Stimulated activated naive CD8-positive, alpha-beta T cell treated with anti-CD3 and anti-CD28 coated beads, Interleukin-15, Interleukin-2, amounts not matched to agents 100 U/mL and 50 U/mL, for 24 hours (primary cell): ENCODE measurements at regions not wholly inside any gene's neighbourhood (a gene's known extent, or its start where the extent isn't known, plus 50 kb on each side); places are given as distances from the start of the nearest gene placed in this dataset.

Experiments
- ATAC-seq: fragments of 150-1000 bp; cut with Tn5 transposase; one replicate; pipeline ENCODE4 v1.10.0; 2021
- DNase-seq: peaks from one replicate; pipeline ENCODE4 v3.0.0; 2021

DNA sequence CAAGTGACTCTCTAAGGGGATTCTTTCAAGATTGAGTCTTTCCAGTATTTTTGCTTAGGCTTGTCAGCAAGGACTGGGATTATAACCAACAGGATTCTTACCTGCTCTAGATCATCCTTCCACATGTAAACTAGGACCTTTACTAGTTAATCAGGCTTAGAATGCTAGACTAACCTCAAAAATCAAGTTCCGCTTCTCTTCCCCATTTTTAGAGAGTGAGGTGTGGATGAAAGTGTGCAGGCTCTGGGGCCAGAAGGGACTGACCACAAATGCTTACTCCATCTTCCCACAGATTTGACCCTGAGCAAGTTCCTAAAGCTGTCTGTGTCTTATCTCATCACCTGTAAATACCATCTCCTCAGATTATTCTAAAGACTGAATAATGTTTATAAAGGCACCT is 89.5 kb upstream of the IL12A start:
- DNase-seq = no peak
- no peak for ATAC-seq

DNA sequence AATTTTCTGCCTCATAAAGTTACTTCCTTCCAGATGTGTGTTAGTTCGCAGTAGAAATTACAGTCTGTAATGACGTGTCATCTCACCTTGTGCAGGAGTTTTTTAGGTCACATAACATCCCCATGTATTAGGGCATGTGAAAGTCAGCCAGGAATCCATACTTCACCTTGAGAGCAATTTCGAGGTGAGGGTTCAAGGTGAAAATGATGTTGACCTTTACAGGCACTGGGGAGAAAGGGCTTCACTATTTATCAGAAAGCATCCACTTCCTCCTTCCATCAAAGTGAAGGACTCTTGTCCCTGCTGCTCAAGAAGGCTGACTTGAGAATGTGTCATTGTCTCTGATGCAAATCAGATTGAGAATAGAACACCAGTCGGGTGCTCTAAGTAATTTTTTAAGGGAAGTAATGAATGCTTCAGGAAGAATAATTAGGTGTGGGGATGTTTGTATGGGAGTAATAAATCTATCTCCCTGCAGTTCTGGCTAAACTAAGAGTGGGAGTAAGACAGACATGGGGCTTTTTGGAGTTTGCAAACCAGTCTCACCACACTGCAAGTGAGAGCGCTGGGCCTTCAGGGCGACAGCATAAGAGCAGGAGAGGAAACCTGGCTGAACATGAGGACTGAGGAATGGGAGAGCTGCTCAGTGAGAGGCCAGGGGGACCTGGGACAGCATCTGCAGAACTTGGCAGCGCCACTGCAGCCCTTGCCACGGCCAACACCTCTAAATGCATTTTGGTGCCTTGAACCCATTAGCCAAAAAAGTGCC is 85.9 kb upstream of the IL12A start:
- no peak for ATAC-seq

DNA sequence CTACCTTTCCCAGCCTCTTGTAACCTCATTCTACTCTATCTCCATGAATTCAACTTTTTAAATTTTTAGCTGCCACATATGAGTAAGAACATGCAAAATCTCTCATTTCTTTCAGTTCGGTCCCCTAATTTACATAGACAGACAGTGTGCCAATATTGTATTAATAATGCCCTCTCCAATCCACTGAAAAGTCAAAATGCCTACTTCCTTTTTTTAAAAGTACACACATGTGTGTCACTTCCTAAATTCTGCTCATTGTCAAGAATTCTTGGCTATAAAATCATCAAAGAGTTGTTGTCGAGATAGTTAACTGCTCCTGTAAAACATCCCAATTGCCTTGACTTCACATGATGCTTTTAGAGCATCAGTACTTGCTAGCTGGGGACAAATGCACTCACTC is 84.2 kb upstream of the IL12A start:
- DNase-seq (no peak), ATAC-seq (no peak)

More for the DNA sequence above, 85.9 kb upstream of the IL12A start:
- no peak for DNase-seq

DNA sequence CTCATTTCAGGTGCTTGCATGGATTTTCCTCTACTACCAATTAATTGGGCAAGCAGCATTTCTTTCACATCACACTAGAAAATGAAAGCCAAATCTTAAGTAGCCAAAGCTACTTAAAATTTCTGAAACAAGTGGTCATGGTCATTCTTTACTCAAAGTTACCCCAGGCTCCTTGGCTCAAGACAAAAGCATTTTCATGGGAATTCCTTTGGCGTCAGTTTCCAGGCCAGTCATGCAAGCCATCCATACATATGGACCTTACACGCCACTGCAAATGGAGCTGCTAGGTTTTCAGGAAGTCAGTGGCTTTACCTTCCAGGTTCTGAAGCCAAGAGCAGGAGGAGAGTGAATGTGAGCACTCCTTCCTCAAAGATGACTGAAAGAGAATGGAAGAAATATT is 83.7 kb upstream of the IL12A start:
- no peak for ATAC-seq
- DNase-seq = no peak

DNA sequence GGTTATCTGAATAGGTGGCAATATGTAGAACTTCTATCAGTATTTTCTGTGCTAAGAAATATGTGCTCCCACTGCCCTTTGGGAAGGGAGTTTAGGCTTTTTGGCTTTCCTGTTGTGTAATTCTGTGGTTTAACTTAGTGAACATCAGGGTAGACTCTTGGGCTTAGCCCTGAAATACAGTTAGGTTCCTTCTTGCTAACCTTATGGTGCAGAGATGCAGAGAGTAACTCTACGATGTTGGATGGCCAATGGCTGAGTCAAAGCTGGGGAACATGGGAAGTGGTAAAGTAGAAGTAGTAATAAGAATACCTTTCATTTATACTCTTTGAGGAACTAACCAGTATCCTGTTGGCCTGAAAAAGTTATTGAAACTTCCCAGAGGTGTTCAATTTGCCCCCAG is 80.8 kb upstream of the IL12A start:
- DNase-seq = no peak
- no peak for ATAC-seq

DNA sequence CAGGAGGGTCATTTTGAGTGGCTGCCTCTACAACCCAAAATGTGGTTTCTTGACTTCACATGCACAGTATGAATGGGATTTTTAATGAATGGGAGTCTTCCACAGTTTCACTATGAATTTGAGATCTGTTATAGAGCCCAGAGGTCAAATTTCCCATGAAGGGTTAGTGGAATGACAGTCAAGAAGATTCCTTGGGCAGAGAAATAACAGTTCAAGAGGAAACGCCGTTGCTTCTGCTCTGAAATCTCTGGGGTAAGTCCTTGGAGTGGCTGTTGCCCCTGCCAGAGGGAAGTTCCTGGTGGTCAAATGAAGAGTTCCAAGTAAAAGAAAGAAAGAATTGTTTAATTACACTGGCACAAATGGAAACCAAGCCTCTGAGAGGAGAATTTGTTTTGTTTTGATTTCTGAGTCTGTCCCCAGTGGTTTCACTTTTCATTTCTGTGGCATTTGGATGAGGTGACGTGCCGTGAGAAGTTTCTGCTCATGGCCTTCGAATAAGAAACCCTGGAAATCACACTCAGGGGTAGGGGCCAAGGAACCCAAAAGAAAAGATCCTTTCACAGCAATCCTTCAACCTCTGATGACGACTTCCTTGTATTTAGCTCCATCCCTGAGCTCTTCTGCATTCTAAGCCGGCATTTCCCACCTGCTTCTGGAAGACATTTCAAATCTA is 77.5 kb upstream of the IL12A start:
- ATAC-seq (peak; percentile 49), DNase-seq (no peak)

DNA sequence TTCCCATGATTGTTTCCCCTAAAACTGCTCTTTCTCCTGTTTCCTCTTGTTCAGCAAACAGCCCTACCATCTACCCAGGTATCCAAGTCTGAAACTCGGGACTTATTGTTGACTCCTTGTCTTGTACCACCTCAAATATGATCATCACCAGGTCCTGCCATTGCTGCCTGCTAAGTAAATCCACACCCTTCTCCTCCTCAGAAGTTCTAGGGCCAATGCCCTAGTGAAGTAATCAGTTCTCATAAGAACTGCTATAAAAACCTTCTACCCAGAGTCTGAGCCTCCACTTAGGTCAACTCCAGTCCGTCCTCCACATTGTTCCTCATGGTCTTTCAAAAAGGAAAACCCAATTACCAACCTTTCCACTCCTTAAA is 77.0 kb upstream of the IL12A start:
- ATAC-seq (no peak), DNase-seq (no peak)

DNA sequence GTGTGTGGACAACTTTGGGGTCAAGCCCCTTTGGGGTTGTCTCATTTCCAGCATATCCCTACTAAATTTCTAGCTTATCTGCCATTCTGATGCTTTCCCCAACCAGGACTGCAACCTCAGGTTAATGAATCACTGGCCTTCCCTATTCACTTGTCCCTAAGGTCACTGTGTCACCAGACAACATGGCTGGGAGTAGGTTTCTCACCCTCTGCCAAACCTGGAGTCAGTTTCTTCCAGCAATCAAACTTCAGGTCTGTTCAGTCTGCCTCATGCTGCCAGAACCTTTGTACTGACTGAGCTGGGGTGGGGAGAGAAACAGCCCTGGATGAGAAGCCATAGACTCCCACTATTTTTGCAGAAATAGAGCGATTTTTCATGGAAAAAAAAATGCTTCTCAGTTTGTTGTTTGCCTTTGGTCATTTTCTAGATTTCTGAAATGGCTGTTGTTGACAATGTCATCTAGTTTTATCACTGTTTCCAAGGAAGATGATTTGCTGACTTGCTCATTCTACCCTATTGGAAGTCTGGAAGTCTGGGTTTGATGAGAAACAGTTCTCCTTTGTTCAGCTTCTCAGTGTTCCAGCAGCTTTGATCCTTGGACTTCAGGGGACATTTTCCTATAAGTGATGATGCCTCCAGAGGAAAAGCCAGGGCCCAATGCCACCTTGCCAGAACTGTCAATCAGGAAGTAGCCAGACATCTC is 74.8 kb upstream of the IL12A start:
- no peak for DNase-seq
- ATAC-seq = no peak

DNA sequence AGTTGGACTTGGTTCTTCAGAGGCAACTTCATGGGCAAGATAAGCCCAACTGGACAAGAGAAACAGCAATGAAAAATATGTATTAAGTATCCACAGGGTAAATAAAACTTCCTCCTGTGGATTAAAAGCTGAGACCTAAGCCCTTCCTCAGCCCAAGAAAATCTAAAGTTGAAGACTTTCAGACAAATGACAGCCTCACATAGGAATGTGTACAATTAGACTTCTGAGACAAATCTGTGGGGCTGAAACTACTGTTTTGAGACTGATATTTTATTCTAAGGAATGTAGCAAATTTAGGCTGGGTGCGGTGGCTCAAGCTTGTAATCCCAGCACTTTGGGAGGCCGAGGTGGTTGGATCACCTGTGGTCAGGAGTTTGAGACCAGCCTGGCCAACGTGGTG is 74.2 kb upstream of the IL12A start:
- ATAC-seq = no peak

DNA sequence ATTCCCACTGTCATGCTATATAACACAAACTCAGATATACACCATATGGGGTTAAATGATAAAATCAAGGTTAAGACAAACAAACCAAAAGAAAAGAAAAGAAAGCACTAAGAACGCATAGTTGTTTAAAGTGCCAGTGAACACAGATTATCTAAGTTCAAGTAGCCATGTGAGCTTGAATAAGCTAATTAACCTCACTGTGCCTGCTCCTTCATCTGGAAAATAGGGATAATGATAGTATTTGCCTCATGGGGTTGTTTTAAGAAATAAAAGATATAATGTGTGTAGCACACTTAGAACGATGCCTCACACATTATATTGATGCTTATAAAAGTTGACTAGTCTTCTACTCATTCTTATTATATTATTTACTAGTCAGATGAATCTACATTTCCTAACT is 72.6 kb upstream of the IL12A start:
- ATAC-seq (no peak), DNase-seq (no peak)

More for the DNA sequence above, 74.2 kb upstream of the IL12A start:
- no peak for DNase-seq

DNA sequence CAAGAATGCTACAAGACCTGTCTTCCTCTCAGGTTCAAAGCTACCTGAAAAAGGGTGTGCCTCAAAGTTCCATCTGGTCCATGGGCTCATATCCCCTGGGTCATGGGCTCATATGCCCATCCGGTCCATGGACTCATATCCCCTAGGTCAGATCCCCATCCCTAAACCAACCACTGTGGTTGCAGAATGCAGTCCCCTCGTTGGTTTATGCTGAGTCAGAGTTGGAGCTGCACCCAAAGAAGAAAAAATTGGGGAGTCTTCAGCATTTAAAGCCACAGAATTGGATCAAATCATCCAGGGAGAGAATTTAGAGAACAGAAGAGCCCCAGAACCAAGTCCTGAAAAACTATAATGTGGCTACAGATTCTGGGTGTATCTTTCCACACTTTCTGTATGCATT is 71.5 kb upstream of the IL12A start:
- DNase-seq = no peak
- no peak for ATAC-seq

DNA sequence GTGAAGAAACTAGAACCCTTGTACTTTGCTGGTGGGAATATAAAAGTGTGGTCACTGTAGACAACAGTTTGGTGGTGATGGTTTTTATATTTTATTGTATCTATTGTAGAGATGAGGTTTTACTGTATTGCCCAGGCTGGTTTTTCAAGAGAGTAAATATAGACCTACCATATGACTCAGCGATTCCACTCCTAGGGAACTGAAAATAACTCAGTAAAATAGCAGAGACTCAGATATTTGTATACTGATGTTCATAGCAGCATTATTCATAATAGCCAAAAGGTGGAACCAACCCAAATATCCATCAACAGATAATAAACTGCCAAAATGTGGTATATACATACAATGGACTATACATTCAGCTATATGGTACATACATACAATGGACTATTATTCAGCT is 68.8 kb upstream of the IL12A start:
- no peak for DNase-seq
- no peak for ATAC-seq

DNA sequence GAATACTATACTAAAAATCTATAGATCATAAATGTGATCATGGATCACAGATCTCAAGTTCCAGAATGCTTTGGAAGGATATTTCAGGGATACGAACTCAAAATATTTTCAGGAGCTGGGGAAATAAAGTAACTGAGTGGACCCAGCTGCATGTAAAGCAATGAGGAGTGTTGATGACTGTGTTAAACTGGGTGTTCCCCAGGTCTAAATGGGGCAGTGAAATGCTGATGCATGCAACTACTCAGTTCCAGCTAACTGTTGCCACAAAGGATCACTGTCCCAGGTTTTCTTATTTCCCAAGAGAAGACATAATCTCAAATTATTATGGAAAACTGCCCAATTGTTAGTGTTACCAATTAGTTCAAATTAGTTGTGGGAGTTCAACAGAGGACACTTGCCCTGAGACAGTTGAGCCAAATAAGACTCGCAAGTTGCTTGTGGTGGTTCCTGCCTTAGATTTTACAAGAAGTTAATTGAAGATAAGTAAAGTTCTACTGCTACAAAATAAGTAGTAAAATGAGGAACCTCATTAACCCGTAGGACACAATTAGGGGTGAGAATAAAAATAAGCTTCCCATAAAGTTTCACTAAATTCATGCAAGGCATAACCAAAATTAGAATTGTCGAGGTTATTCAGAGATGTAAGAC is 66.3 kb upstream of the IL12A start:
- DNase-seq (no peak), ATAC-seq (no peak)

DNA sequence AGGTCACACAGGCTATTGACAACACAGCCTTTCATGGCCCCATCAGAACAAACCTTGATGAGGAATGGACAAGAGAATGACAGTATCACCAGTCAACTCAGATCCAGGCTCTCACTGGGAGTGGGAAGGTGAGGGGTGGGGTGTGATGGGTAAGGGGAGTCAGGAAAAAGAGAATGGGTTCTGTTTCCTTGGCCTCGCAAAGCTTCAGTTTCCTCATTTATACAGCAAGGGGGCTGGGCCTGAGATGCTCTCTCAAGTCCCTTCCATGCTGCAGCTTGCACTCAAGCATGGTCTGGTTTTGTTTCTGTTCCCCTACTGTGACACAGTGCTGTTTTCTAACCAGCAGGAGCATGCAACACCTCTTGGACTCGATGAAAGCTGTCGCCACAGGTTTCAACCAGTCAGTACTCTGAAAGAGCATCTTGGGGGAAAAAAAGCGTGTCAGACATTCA is 65.7 kb upstream of the IL12A start:
- ATAC-seq (no peak), DNase-seq (no peak)

DNA sequence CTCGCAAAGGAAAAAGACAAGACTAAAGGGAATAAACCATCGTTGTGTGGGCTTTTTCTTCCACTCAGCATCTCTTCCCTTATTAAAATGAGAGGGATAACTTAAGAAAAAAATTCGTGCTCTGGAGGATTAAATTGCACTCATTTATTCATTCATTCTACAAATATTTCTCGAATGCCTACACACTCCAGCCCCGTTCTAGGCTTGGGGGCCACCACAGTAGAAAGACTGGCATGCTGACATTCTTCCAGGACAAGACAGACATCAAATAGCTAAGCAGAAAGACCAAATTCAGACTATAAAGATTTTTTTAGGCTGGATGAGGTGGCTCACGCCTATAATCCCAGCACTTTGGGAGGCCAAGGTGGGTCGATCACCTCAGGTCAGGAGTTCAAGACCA is 65.3 kb upstream of the IL12A start:
- ATAC-seq = no peak

DNA sequence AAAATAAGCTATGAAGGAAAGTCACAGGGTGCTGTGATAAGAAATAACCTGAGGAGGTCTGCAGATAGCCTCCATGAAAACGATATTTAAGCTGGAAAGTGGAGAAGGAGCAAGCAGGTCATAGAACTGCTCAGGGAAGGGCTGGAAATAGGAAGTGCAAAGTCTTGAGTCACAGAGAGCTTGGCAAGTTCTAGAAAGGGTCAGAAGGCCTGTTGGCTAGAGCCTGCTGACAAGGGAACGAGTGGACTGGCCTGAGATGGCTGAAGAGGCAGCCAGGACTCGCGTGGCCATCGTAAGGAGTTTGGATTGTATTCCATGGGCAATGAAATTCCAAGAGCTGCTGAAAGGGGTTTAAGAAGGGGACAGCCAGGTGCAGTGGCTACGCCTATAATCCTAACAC is 64.7 kb upstream of the IL12A start:
- no peak for ATAC-seq

More for the DNA sequence above, 65.3 kb upstream of the IL12A start:
- DNase-seq = no peak

DNA sequence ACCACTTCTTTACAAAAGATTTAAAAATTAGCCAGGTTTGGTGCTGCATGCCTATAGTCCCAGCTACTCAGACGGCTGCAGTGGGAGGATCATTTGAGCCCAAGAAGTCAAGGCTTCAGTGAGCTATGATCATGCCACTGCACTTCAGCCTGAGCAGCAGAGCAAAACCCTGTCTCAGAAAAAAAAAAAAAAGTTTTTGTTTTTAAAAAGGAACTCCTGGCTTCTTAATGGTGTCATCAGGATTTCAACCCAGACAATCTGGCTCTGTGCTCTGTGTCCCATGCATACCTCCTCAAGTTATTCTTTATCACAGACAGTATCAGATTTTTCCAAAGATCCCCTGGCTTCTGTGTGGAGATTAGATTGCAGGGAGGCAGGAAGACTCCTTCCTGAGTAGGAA is 64.2 kb upstream of the IL12A start:
- ATAC-seq = no peak
- DNase-seq = no peak

More for the DNA sequence above, 64.7 kb upstream of the IL12A start:
- no peak for DNase-seq

DNA sequence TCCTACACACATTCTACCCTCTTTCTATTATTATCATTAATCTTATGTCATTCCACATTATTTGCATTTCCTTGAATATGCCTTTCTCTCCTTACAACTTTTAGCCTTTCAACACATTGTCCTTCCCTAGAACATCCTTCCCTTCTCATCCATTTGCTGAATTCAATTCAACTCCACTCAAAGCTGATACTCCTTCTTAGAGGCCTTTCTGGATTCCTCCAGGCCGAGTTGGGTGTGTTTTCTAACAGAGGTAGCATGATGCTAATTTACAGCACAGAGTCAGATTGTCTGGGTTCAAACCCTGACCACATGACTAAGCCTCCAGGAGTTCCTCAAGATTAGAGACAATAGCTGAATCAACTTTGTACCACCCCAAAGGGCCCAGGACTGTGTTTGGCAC is 63.4 kb upstream of the IL12A start:
- DNase-seq = no peak
- ATAC-seq = no peak

DNA sequence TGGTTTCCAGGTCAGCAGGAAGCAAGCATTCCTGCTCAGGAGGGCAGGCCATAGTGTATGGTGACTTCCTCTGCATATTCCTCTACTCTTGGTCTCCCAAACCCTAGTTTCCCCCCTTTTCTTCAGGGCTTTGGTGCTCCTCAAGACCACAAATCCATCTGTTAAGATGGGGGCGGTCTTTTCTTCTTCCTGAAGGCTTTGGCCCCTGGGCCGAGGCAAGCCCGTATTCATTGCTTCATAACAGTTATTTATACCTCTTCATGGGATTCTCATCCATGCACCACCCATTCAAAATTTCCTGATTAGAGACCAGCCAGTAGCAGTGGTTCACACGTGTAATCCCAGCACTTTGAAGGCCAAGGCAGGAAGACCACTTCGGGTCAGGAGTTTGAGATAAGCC is 62.1 kb upstream of the IL12A start:
- DNase-seq (no peak), ATAC-seq (no peak)

DNA sequence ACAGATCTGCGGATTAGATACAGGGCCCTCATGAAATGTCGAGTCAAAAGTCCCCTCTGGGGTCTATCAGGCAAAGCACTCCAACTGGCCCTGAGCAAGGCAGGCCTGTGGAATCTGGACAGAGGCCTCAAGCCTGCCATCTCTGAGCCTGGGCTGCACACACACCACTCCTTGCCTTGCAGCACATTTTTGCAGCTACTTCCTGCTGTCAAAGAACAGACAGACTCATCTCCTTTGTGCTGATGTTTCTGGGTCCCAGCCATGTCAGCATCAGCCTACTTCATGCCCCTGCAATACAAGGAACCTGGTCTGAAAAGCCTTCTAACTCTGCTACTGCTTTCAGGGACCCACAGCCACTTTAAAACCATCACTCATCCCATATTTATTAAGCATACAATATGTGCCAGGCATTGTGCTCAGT is 60.6 kb upstream of the IL12A start:
- no peak for ATAC-seq
- no peak for DNase-seq

DNA sequence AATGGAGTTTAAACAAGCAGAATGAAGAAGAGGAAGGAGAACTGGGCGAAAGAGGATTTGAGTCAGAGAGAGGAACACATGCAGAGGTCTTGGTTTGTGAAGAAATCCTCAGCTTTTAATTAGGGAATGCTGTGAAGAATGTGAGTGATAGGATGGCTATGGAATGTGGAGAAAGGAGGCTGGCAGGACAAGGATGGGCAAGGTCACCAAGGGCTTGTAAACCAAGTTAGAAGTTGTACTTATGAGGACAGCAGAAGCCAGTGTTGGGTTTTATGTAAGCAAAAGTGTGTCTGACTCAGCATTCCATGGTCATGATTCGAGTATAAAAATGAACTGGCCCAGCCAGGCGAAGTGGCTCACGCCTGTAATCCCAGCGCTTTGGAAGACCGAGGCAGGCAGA is 60.0 kb upstream of the IL12A start:
- ATAC-seq (no peak), DNase-seq (no peak)

DNA sequence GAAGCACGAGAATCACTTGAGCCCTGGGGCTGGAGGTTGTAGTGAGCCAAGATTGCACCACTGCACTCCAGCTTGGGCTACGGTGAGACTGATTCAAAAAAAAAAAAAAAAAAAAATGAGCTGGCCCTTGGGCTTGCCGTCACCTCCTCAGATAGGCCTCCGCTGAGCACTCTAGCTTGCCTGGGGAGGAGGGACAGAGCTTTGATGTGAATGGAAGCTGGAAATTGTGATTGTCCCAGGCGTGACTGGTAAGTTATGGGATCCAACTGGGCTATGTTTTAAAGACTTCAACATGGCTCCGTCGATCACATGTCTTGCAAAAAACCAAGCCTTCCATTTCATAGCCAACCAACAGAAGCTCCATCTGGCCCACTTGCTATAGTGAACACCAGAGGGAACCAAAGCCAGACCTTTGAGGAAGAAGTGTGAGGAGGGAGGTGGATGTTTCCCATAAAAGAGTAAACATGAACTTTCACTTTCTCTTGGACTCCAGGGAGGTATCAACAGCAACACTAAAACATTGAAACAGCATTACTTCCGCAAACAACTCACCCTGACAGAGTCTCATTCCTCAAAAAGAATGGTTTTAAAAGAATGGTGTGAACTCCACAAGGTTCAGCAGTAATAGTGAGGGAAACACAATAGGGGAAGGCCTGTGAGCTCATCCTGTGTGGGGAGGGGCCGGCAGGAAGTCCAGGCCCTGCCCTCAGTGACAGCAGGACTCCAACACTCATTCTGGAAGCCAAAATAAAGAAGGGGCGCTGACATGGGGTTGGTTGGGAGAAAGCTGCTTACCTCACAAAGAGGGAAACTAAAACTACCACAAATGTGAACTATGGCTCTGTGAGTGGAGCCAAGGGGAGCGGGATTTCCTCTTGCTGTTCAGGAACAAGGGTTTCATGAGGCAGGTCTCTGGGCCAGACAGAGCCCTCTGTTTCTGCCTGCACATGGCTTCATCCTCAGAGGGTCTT is 59.2 kb upstream of the IL12A start:
- peak; percentile 35 for ATAC-seq
- DNase-seq = no peak
